Thymus (tissue), 11 donors: ENCODE measurements at regions not wholly inside any gene's neighbourhood (a gene's known extent, or its start where the extent isn't known, plus 50 kb on each side); places are given as distances from the start of the nearest gene placed in this dataset.

Experiments used
- DNase-seq, 9 donors: peaks; one replicate each; pipeline ENCODE4 v3.0.0-alpha.2; 2013; ENCODE audit warnings: low spot score in 9 of 9, low read depth in 6 of 9, missing footprints in 1 of 9
- H3K27ac ChIP-seq, 2 donors: one replicate each; pipeline ENCODE4 v1.5.1; 2013; ENCODE audit warnings: control low read depth in 1 of 2, low read depth in 1 of 2, low read length in 1 of 2, mild to moderate bottlenecking in 1 of 2, moderate library complexity in 1 of 2
- H3K27me3 ChIP-seq, 2 donors: one replicate each; pipeline ENCODE4 v1.5.1; 2013; ENCODE audit warnings: low read length in 1 of 2; ENCODE audit not compliant: control insufficient read depth in 2 of 2, insufficient read depth in 1 of 2
- H3K36me3 ChIP-seq, 2 donors: one replicate each; pipeline ENCODE4 v1.5.1; 2013; ENCODE audit warnings: low read length in 1 of 2, mild to moderate bottlenecking in 1 of 2, moderate library complexity in 1 of 2; ENCODE audit not compliant: control insufficient read depth in 2 of 2, insufficient read depth in 2 of 2
- H3K4me1 ChIP-seq, 2 donors: one replicate each; pipeline ENCODE4 v1.5.1; 2013; ENCODE audit warnings: low read length in 2 of 2; ENCODE audit not compliant: control insufficient read depth in 2 of 2, insufficient read depth in 2 of 2
- H3K4me3 ChIP-seq, 2 donors: one replicate each; pipeline ENCODE4 v1.5.1; 2013; ENCODE audit warnings: low read length in 2 of 2, control low read depth in 1 of 2, mild to moderate bottlenecking in 1 of 2
- H3K9me3 ChIP-seq, 2 donors: one replicate each; pipeline ENCODE4 v1.5.1; 2013; ENCODE audit warnings: low read length in 1 of 2, mild to moderate bottlenecking in 1 of 2; ENCODE audit not compliant: control insufficient read depth in 2 of 2, insufficient read depth in 1 of 2
- WGBS: extraction: QIAGEN DNeasy Blood & Tissue Kit; methylation state at CpG from one replicate; pipeline ENCODE4 v1.1.7; 2013; 5-methylcytosine and 5-hydroxymethylcytosine counted together
- donor health status: healthy.

GRCh38 chr2:67930156-67930555 lies 132.6 kb downstream of the C1D start:
- Histone ChIP-seq H3K36me3 (no peaks in the 10 kb centered on the region), H3K27ac (no peak overlapping the region), H3K4me1 (no peaks in the 10 kb centered on the region), H3K27me3 (no peaks in the 10 kb centered on the region), H3K4me3 (no peak overlapping the region), H3K9me3 (no peaks in the 10 kb centered on the region)
- DNase-seq: no peak
- WGBS: 93% methylated on average over 3 of the region's 3 CpGs

GRCh38 chr2:67936969-67937368 lies 125.8 kb downstream of the C1D start:
- WGBS: 92% methylated on average over 3 of the region's 3 CpGs
- Histone ChIP-seq H3K27ac (no peak overlapping the region), H3K27me3 (no peaks in the 10 kb centered on the region), H3K36me3 (no peaks in the 10 kb centered on the region), H3K4me1 (no peaks in the 10 kb centered on the region), H3K4me3 (no peak overlapping the region), H3K9me3 (no peaks in the 10 kb centered on the region)
- DNase-seq: no peak

DNA sequence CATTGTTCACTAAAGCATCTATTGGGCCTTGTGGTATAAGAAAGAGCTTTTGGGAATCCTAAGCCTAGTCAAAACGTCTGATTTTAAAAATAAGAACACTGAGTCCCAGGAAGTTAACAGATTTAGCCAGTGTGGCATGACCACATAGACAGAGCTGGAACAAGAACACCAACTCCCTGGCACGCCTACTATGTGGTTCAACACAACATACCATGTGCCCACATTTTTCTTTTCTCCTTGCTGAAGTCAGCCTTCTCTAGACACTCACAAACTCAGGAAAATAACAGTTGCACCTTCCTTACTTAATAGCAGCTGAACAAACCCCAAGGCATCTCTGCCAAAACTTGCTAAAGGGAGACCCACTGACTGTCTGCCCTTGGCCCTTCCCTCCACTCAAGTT lies 124.8 kb downstream of the C1D start:
- 80% methylated on average over 2 of the region's 2 CpGs for WGBS
- no peak overlapping the region for H3K27ac ChIP-seq
- no peaks in the 10 kb centered on the region for H3K4me1 ChIP-seq
- no peak overlapping the region for H3K4me3 ChIP-seq
- no peak for DNase-seq
- no peaks in the 10 kb centered on the region for H3K9me3 ChIP-seq
- H3K36me3 ChIP-seq: no peaks in the 10 kb centered on the region
- no peaks in the 10 kb centered on the region for H3K27me3 ChIP-seq

DNA sequence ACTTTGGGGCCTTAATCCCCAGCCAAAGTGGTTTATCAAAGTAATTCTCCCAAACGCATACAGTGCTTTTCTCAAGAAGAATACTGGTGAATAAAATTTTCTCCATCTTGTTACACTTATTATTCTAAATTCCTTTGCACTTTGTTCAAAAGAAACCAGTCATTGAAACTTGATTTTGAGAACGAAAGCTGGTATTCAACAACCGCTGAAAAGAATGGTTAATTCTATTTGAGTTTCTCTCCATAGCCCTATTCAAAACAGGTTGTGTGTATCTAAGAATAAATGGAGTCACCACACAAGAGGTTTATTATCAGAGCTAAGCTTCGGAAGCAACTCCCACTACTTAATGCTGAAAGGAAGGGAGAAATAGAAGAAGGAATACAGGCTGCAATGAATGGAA lies 117.7 kb downstream of the C1D start:
- H3K4me1 ChIP-seq: no peaks in the 10 kb centered on the region
- no peak overlapping the region for H3K4me3 ChIP-seq
- WGBS: 96% methylated on average over 4 of the region's 4 CpGs
- H3K9me3 ChIP-seq: no peaks in the 10 kb centered on the region
- DNase-seq: no peak
- no peaks in the 10 kb centered on the region for H3K36me3 ChIP-seq
- no peaks in the 10 kb centered on the region for H3K27me3 ChIP-seq
- H3K27ac ChIP-seq: no peak overlapping the region

DNA sequence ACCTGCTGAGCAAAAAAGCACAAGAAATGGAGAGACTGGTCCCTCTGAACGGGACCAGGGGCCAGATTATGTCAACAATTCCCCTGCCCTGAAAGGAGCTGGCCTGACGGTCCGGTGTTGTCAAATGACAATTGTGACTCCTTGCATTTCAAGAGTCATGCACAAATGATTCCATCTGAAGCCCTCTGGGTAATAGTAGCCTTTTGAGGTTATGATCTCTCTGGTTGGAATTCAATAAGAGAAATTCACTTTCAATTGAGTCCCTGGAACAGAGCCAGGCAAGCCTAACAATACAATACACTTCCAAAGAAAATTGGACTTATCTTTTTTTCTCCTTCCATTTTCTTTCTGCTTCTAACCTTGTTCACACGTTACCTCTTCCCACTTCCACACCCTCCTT lies 116.9 kb downstream of the C1D start:
- Histone ChIP-seq H3K4me1 (no peaks in the 10 kb centered on the region), H3K36me3 (no peaks in the 10 kb centered on the region), H3K27ac (no peak overlapping the region), H3K27me3 (no peaks in the 10 kb centered on the region), H3K9me3 (no peaks in the 10 kb centered on the region), H3K4me3 (no peak overlapping the region)
- no peak for DNase-seq
- WGBS: 73% methylated on average over 4 of the region's 4 CpGs

GRCh38 chr2:67948057-67948456 lies 114.7 kb downstream of the C1D start:
- no peaks in the 10 kb centered on the region for H3K9me3 ChIP-seq
- no peaks in the 10 kb centered on the region for H3K27me3 ChIP-seq
- no peak overlapping the region for H3K27ac ChIP-seq
- no peaks in the 10 kb centered on the region for H3K36me3 ChIP-seq
- no peak overlapping the region for H3K4me3 ChIP-seq
- no peak for DNase-seq
- H3K4me1 ChIP-seq: no peaks in the 10 kb centered on the region

- Histone ChIP-seq H3K36me3 (no peaks in the 10 kb centered on the region), H3K4me1 (no peaks in the 10 kb centered on the region), H3K27ac (no peak overlapping the region), H3K9me3 (no peaks in the 10 kb centered on the region), H3K4me3 (no peak overlapping the region), H3K27me3 (no peaks in the 10 kb centered on the region)
- WGBS: 96% methylated on average over 4 of the region's 4 CpGs
- no peak for DNase-seq
Measured at GRCh38 chr2:67948506-67948905, 114.3 kb downstream of the C1D start.

- no peak for DNase-seq
- H3K27me3 ChIP-seq: no peaks in the 10 kb centered on the region
- no peak overlapping the region for H3K27ac ChIP-seq
- 82% methylated on average over 2 of the region's 2 CpGs for WGBS
- H3K4me1 ChIP-seq: no peaks in the 10 kb centered on the region
- H3K36me3 ChIP-seq: no peaks in the 10 kb centered on the region
- H3K9me3 ChIP-seq: no peaks in the 10 kb centered on the region
- H3K4me3 ChIP-seq: no peak overlapping the region
Measured at GRCh38 chr2:67950018-67950417, 112.8 kb downstream of the C1D start.

- Histone ChIP-seq H3K9me3 (no peaks in the 10 kb centered on the region), H3K4me1 (no peaks in the 10 kb centered on the region), H3K4me3 (no peak overlapping the region), H3K27me3 (no peaks in the 10 kb centered on the region), H3K36me3 (no peaks in the 10 kb centered on the region), H3K27ac (no peak overlapping the region)
- WGBS: 56% methylated on average over 2 of the region's 2 CpGs
- no peak for DNase-seq
Measured at GRCh38 chr2:67950919-67951318, 111.9 kb downstream of the C1D start.

GRCh38 chr2:67952066-67952465 lies 110.7 kb downstream of the C1D start:
- H3K9me3 ChIP-seq: no peaks in the 10 kb centered on the region
- H3K4me3 ChIP-seq: no peak overlapping the region
- DNase-seq: no peak
- no peaks in the 10 kb centered on the region for H3K4me1 ChIP-seq
- WGBS: 92% methylated on average over 4 of the region's 4 CpGs
- no peak overlapping the region for H3K27ac ChIP-seq
- no peaks in the 10 kb centered on the region for H3K36me3 ChIP-seq
- no peaks in the 10 kb centered on the region for H3K27me3 ChIP-seq
